IPS-15b (cell line): ENCODE measurements at regions not wholly inside any gene's neighbourhood (a gene's known extent, or its start where the extent isn't known, plus 50 kb on each side); places are given as distances from the start of the nearest gene placed in this dataset.
"Not testable (repeated sequence)": the region's sequence is repeated elsewhere in the genome, so short reads cannot be mapped to it uniquely, and the experiment has no call there.

ENCODE experiments used
- H3K27me3 ChIP-seq: one replicate; pipeline ENCODE4 v1.6.1; 2013; ENCODE audit warnings: low read length; ENCODE audit not compliant: control insufficient read depth, insufficient read depth
- H3K36me3 ChIP-seq: one replicate; pipeline ENCODE4 v1.6.1; 2013; ENCODE audit warnings: low read length; ENCODE audit not compliant: control insufficient read depth, insufficient read depth
- H3K4me1 ChIP-seq: one replicate; pipeline ENCODE4 v1.6.1; 2013; ENCODE audit warnings: mild to moderate bottlenecking, low read length; ENCODE audit not compliant: control insufficient read depth, insufficient read depth
- H3K4me3 ChIP-seq: one replicate; pipeline ENCODE4 v1.5.1; 2013; ENCODE audit warnings: low read depth, low read length
- H3K9ac ChIP-seq: one replicate; pipeline ENCODE4 v1.6.1; 2013; ENCODE audit warnings: low read depth, mild to moderate bottlenecking, low read length
- H3K9me3 ChIP-seq: one replicate; pipeline ENCODE4 v1.6.1; 2013; ENCODE audit warnings: mild to moderate bottlenecking, low read length; ENCODE audit not compliant: control insufficient read depth, insufficient read depth

- no peak overlapping the region for H3K9ac ChIP-seq
- no peaks in the 10 kb centered on the region for H3K36me3 ChIP-seq
- no peaks in the 10 kb centered on the region for H3K9me3 ChIP-seq
- H3K4me3 ChIP-seq = no peak overlapping the region
- H3K27me3 ChIP-seq = no peaks in the 10 kb centered on the region
- no peaks in the 10 kb centered on the region for H3K4me1 ChIP-seq
These were observed 211.3 kb upstream of the IRX4 start for GRCh38 chr5:2093859-2094615.

DNA sequence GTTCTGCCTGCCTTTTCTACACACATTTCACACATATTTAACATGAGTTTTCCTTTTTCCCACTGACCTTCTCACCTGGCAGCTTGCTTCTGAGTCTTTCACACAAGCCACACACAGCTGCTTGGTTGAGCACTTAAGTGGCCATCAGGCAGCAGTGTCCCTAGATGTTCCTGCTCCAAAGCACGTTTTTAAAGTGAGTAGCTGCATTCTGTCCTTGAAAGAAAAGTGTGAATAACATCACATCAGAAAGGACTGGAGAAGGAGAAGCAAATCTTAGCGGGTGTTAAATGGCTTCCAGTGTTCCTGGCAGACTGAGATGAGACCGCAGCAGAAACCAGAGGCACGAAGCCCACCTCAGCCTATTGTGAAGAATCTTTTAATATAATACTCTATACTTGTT is 209.2 kb upstream of the IRX4 start:
- no peaks in the 10 kb centered on the region for H3K4me1 ChIP-seq
- H3K9ac ChIP-seq = no peak overlapping the region
- H3K9me3 ChIP-seq = no peaks in the 10 kb centered on the region
- H3K4me3 ChIP-seq = no peak overlapping the region
- H3K27me3 ChIP-seq = no peaks in the 10 kb centered on the region
- no peaks in the 10 kb centered on the region for H3K36me3 ChIP-seq

DNA sequence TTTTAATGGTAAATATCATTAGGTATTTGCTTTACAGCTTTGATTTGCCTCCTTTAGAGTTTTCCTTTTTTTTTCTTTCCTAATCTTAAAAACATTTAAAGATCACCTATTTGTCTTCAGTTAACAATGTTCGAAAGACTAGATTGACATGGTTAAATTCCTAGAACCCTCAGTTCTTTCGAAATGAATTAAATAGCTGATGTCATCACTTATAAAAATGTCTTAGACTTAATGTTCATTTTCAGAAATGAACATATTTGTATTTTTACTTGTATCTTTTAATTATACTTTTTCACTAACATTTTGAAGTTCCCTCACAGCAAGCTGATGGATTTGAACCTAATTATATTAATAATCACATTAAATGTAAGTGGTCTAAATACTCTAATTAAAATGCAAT is 205.3 kb upstream of the IRX4 start:
- H3K9me3 ChIP-seq = no peaks in the 10 kb centered on the region
- no peaks in the 10 kb centered on the region for H3K27me3 ChIP-seq
- no peak overlapping the region for H3K9ac ChIP-seq
- H3K36me3 ChIP-seq = no peaks in the 10 kb centered on the region
- H3K4me1 ChIP-seq = no peaks in the 10 kb centered on the region
- no peak overlapping the region for H3K4me3 ChIP-seq

GRCh38 chr5:2075365-2075764 is 192.6 kb upstream of the IRX4 start:
- Histone ChIP-seq H3K4me1 (no peaks in the 10 kb centered on the region), H3K4me3 (no peak overlapping the region), H3K9ac (no peak overlapping the region), H3K27me3 (no peaks in the 10 kb centered on the region), H3K36me3 (no peaks in the 10 kb centered on the region), H3K9me3 (no peaks in the 10 kb centered on the region)

GRCh38 chr5:2071562-2071961 is 188.8 kb upstream of the IRX4 start:
- H3K9me3 ChIP-seq = no peaks in the 10 kb centered on the region
- no peak overlapping the region for H3K9ac ChIP-seq
- no peaks in the 10 kb centered on the region for H3K36me3 ChIP-seq
- no peaks in the 10 kb centered on the region for H3K4me1 ChIP-seq
- no peaks in the 10 kb centered on the region for H3K27me3 ChIP-seq
- H3K4me3 ChIP-seq = no peak overlapping the region

GRCh38 chr5:2070787-2071186 is 188.1 kb upstream of the IRX4 start:
- H3K9ac ChIP-seq, H3K27me3 ChIP-seq, H3K36me3 ChIP-seq, H3K9me3 ChIP-seq, H3K4me1 ChIP-seq, H3K4me3 ChIP-seq: not testable (repeated sequence)

DNA sequence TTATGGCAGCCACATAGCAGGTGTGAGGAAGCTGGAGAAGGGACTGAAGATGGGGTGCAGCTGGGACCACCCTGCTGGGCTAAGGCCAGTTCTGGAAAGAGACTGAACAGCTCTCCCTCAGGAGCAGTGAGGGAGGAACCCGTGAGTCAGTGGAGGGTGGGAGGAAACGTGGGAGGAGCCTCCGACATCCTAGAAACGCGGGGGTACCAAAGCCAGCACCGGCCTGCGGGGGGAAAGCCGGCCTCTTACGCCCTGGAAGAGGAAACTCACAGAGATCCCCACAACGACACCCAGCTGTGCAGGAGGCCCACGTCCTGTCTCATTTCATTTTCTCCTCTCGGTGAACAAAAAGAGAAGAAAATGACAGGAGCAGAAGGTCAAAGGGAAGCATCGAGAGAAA is 185.8 kb upstream of the IRX4 start:
- H3K4me3 ChIP-seq = no peak overlapping the region
- H3K27me3 ChIP-seq = no peaks in the 10 kb centered on the region
- H3K9me3 ChIP-seq = no peaks in the 10 kb centered on the region
- H3K36me3 ChIP-seq = no peaks in the 10 kb centered on the region
- H3K9ac ChIP-seq = no peak overlapping the region
- H3K4me1 ChIP-seq = no peaks in the 10 kb centered on the region

- H3K4me3 ChIP-seq = no peak overlapping the region
- no peaks in the 10 kb centered on the region for H3K36me3 ChIP-seq
- H3K4me1 ChIP-seq = no peaks in the 10 kb centered on the region
- no peaks in the 10 kb centered on the region for H3K27me3 ChIP-seq
- H3K9me3 ChIP-seq = no peaks in the 10 kb centered on the region
- H3K9ac ChIP-seq = no peak overlapping the region
These were observed 183.6 kb upstream of the IRX4 start for GRCh38 chr5:2066373-2066772.

DNA sequence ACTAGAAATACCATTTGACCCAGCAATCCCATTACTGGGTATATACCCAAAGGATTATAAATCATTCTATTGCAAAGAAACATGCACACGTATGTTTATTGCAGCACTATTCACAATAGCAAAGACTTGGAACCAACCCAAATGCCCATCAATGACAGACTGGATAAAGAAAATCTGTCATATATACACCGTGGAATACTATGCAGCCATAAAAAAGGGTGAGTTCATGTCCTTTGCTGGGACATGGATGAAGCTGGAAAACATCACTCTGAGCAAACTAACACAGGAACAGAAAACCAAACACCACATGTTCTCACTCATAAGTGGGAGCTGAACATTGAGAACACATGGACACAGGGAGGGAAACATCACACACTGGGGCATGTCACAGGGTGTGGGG is 180.7 kb upstream of the IRX4 start:
- H3K4me3 ChIP-seq, H3K36me3 ChIP-seq, H3K9ac ChIP-seq, H3K4me1 ChIP-seq, H3K27me3 ChIP-seq, H3K9me3 ChIP-seq: not testable (repeated sequence)

DNA sequence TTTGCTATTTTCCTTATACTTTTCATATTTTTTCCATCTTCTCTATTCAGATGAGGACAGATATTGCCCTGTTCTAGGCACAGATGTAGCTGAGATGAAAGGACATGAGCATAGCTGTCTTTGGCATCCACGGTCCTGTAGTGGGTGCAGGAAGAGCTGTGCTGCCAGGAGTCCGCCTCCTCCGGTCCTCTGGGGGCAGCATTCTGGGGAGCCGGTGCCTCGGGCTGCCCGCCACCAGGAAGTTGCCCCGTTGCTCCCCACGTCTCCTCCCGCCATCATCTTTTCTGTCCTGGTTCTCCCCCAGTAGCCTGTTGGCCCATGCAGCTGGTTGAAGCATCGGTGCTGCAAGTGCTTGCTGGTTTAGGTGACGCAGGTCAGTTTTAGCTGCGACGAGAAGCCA is 170.0 kb upstream of the IRX4 start:
- Histone ChIP-seq H3K36me3 (no peaks in the 10 kb centered on the region), H3K9ac (no peak overlapping the region), H3K9me3 (no peaks in the 10 kb centered on the region), H3K4me3 (no peak overlapping the region), H3K4me1 (no peaks in the 10 kb centered on the region), H3K27me3 (no peaks in the 10 kb centered on the region)

GRCh38 chr5:2049876-2050275 is 167.2 kb upstream of the IRX4 start:
- H3K4me3 ChIP-seq = no peak overlapping the region
- no peaks in the 10 kb centered on the region for H3K27me3 ChIP-seq
- no peaks in the 10 kb centered on the region for H3K9me3 ChIP-seq
- H3K36me3 ChIP-seq = no peaks in the 10 kb centered on the region
- no peak overlapping the region for H3K9ac ChIP-seq
- no peaks in the 10 kb centered on the region for H3K4me1 ChIP-seq

- Histone ChIP-seq H3K9ac (no peak overlapping the region), H3K4me1 (no peaks in the 10 kb centered on the region), H3K4me3 (no peak overlapping the region), H3K27me3 (no peaks in the 10 kb centered on the region), H3K36me3 (no peaks in the 10 kb centered on the region), H3K9me3 (no peaks in the 10 kb centered on the region)
These were observed 165.9 kb upstream of the IRX4 start for GRCh38 chr5:2048664-2049063.
